Pancreas (tissue), 10 donors: ENCODE measurements at regions not wholly inside any gene's neighbourhood (a gene's known extent, or its start where the extent isn't known, plus 50 kb on each side); places are given as distances from the start of the nearest gene placed in this dataset.
"Not testable (repeated sequence)": the region's sequence is repeated elsewhere in the genome, so short reads cannot be mapped to it uniquely, and the experiment has no call there.

Source experiments
- ATAC-seq, 4 donors: fragments of 200-7000 bp; cut with Tn5 transposase; one replicate each; pipeline versions ENCODE4 v1.8.0 to v1.9.1; 2020; ENCODE audit warnings: mild to moderate bottlenecking in 4 of 4, moderate library complexity in 4 of 4
- DNase-seq, 6 donors: peaks; one replicate each; pipeline ENCODE4 v3.0.0-alpha.2; 2020
- FAIRE-seq: peaks from 2 replicates; lab custom pipeline; 2012; peaks lifted over from hg19 to GRCh38; lab: Jason Lieb, UNC
- H3K27ac ChIP-seq, 4 donors: fragments of 200-600 bp; sonication (generic); 1 replicate in 3 of 4; 2 replicates in 1 of 4; pipeline versions ENCODE4 v1.5.0 to v1.8.0; 2020
- H3K27me3 ChIP-seq, 4 donors: fragments of 200-600 bp; one replicate each; pipeline ENCODE4 v1.8.0; 2021
- H3K36me3 ChIP-seq, 3 donors: fragments of 200-600 bp; sonication (generic) in 1 of 3; one replicate each; pipeline versions ENCODE4 v1.5.0 to v1.8.0; 2020 to 2021
- H3K4me1 ChIP-seq, 3 donors: fragments of 200-600 bp; one replicate each; pipeline ENCODE4 v1.8.0; 2021
- H3K4me3 ChIP-seq, 4 donors: fragments of 200-600 bp; sonication (generic) in 2 of 4; one replicate each; pipeline versions ENCODE4 v1.5.0 to v1.8.0; 2020 to 2021
- H3K9me3 ChIP-seq, 4 donors: fragments of 200-600 bp; one replicate each; pipeline ENCODE4 v1.8.0; 2021
- WGBS, 2 donors: extraction: QIAGEN DNeasy Blood & Tissue Kit; methylation state at CpG; one replicate each; pipeline ENCODE4 v1.1.7; 2013; 5-methylcytosine and 5-hydroxymethylcytosine counted together
- intact Hi-C, 3 donors: fragments of 100-400 bp; cut with DNase I; formaldehyde crosslinking; loops; one replicate each; pipeline versions ENCODE4 v1.11.1 to v1.14.2; 2022
- TF ChIP-seq, protein P1 (sequence below), 4 donors: fragments of 200-600 bp; sonication (generic) in 3 of 4; IDR thresholded peaks; one replicate each; pipeline versions ENCODE4 v1.5.0 to v1.8.0; 2021; ENCODE audit warnings: antibody characterized with exemption in 4 of 4
- donor health status: healthy with polysubstance abuse.
- donor health status: DM: no; HTN: no; CAD: no; lungs with moderate emphysema.
- donor health status: DM: no; HTN: no; CAD: no.
- donor health status: control.
- donor health status: control.
- donor health status: Bipolar disorder and iron deficiency.
- donor health status: DM: yes; HTN: yes; CAD: no.
- donor health status: DM: no; HTN: no; CAD: no.
- donor health status: DM: no; HTN: no; CAD: no.
- donor health status: DM: yes; HTN: yes; CAD: no.

DNA sequence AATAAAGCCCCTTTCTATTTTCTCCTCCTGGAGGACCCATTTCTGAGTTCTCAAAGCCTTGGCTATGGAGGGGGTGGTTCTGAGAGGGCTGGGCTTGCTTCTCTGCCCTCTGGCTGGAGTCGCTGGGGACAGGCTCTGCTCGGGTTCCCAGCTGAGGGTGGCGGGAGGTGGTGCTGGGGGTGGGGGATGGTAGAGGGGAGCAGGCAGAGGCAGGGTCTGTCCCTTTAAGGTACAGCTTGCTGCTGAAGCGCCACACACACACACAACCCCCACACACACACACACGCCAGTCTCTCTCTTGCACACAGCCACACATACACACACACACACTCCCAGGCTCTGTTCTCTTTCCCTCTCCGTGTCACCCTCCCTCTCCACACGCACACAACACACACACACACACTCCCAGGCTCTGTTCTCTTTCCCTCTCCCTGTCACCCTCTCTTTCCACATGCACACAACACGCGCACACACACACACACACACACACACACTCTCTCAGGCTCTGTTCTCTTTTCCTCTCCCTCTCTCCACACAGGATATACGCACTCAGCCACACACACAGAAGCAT is 69.8 kb upstream of the SSBP3 start:
- peak in 3 of 4 donors; percentile 7 to 45 (median 37) for ATAC-seq
- intact Hi-C loops = loop anchor here in 2 of 3 donors (5.0 to 10.0 kb wide), 2 partner anchors 59 to 61 kb away; no protein-coding TSS in a partner anchor
- H3K4me3 ChIP-seq = no peak overlapping the region

DNA sequence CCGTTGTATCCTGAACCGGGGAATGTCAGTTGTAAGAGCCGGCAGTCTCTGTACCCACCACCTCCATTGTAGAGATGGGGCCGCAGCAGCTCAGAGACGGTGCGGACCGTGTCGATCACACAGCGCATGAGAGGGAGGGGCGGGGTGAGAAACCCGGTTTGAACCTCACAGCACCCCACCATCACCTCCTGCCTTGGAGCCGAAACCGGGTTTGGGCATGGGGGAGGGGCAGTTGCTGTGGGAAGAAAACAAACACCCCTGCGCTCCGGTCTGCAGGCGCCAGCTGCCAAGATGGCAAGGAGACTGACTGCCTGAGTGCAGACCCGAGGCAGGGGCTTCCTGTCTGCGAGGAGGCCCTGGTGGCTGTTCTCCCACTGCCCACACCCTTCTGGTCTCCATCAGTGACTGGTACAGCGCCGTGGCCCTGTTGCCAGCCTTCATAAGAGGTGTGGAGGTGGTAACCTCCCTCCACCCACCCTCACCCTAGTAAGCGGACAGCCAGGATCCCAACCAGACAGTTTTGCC is 69.2 kb upstream of the SSBP3 start:
- ATAC-seq (peak in 2 of 4 donors; percentile 14 to 25), FAIRE-seq (no peak), DNase-seq (no peak)
- H3K27me3 ChIP-seq = no peaks in the 10 kb centered on the region
- H3K4me3 ChIP-seq = no peak overlapping the region
- WGBS, 2 donors = 43 to 46% methylated on average over 21 of the region's 21 CpGs
- H3K27ac ChIP-seq = no peak overlapping the region
- H3K9me3 ChIP-seq = no peaks in the 10 kb centered on the region
- intact Hi-C loops = loop anchor here in 2 of 3 donors (5.0 to 10.0 kb wide), 2 partner anchors 58 to 61 kb away; no protein-coding TSS in a partner anchor
- TF ChIP-seq, protein P1, sequence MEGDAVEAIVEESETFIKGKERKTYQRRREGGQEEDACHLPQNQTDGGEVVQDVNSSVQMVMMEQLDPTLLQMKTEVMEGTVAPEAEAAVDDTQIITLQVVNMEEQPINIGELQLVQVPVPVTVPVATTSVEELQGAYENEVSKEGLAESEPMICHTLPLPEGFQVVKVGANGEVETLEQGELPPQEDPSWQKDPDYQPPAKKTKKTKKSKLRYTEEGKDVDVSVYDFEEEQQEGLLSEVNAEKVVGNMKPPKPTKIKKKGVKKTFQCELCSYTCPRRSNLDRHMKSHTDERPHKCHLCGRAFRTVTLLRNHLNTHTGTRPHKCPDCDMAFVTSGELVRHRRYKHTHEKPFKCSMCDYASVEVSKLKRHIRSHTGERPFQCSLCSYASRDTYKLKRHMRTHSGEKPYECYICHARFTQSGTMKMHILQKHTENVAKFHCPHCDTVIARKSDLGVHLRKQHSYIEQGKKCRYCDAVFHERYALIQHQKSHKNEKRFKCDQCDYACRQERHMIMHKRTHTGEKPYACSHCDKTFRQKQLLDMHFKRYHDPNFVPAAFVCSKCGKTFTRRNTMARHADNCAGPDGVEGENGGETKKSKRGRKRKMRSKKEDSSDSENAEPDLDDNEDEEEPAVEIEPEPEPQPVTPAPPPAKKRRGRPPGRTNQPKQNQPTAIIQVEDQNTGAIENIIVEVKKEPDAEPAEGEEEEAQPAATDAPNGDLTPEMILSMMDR (IDR thresholded peaks at IDR 0.05) = no peak
- no peaks in the 10 kb centered on the region for H3K36me3 ChIP-seq
- no peaks in the 10 kb centered on the region for H3K4me1 ChIP-seq

More for the DNA sequence above, 69.8 kb upstream of the SSBP3 start:
- no peaks in the 10 kb centered on the region for H3K27me3 ChIP-seq
- TF ChIP-seq, protein P1 (IDR thresholded peaks at IDR 0.05) = no peak
- H3K4me1 ChIP-seq = no peaks in the 10 kb centered on the region
- 67 to 79% methylated on average over 9 to 10 of the region's 10 CpGs for WGBS, 2 donors
- no peaks in the 10 kb centered on the region for H3K36me3 ChIP-seq
- DNase-seq (no peak), FAIRE-seq (no peak)
- no peak overlapping the region for H3K27ac ChIP-seq
- H3K9me3 ChIP-seq = no peaks in the 10 kb centered on the region

DNA sequence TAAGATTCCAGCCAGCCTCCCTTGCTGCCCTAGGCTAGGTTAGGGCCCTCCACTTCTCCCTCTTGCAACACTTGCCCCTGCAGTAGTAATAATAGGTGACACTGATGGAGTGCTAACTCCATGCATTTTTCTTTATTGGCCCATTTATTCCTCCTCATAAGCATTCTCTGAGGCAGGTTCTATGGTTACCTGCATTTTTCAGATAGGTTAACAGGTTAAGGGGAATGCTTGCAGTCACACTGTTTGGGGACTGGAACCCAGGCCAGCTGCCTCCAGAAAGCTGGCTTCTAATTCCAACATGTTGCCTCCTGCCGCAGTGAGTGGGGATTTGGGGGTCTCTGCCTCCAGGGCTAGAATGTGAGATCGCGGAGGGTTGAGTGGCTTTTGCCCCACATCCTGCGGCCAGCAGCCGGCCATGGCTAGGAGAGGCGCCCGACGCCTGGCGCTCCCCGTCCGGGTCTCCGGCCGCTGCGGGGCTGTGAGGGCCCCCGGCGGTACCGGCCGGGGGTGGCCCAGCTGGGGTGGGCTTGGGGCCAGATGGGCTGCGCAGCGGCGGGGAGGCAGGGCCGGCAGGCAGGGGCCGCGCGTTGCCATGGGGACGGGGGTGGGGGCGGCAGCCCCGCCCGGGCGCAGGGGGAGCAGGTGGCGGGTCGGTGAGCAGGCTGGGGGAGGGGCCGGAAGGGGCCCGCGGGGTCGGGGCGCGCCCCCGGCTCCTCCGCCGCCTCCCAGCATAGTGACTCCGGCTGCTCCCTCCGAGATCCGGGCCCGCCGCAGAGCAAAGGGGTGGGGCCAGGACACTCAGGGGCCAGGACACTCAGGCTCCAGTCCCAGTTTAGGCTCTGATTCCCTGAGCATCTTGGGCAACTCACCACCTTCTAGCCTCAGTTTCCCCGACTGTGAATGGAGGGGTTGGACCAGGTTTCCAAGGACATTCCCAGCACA is 68.4 kb upstream of the SSBP3 start:
- H3K9me3 ChIP-seq = no peaks in the 10 kb centered on the region
- H3K4me3 ChIP-seq = peak overlapping the region in 2 of 4 donors; percentile 11 to 27
- DNase-seq (no peak), ATAC-seq (peak in 3 of 4 donors; percentile 57 to 71 (median 58)), FAIRE-seq (no peak)
- intact Hi-C loops = loop anchor here in 2 of 3 donors (5.0 to 10.0 kb wide), 2 partner anchors 57 to 60 kb away; no protein-coding TSS in a partner anchor
- TF ChIP-seq, protein P1 (IDR thresholded peaks at IDR 0.05) = no peak
- no peaks in the 10 kb centered on the region for H3K4me1 ChIP-seq
- no peaks in the 10 kb centered on the region for H3K27me3 ChIP-seq
- WGBS, 2 donors = 15 to 16% methylated on average over 22 to 47 of the region's 47 CpGs
- H3K27ac ChIP-seq = no peak overlapping the region
- no peaks in the 10 kb centered on the region for H3K36me3 ChIP-seq

DNA sequence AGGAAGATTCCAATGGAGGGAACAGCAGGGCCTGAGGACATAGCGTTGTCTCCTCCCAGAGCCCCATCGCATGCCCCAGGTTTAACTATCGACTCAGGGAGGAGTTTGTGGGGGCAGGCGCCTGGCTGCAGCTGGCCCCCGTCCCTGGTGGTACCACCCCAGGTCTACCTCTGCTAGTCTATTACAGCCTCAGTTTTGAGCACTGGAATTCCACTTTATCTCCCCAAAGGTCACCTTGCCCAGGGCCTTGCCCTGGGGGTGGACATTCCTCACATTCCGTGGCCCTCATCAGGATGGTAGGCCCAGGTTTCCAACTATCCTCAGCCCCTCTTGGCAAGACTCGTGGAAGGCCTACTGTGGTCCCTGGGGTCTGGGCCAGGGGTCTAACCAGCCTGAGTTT is 65.4 kb upstream of the SSBP3 start:
- Histone ChIP-seq H3K4me3 (no peak overlapping the region), H3K9me3 (no peaks in the 10 kb centered on the region), H3K4me1 (no peaks in the 10 kb centered on the region), H3K36me3 (no peaks in the 10 kb centered on the region), H3K27me3 (no peaks in the 10 kb centered on the region), H3K27ac (no peak overlapping the region)
- DNase-seq (no peak), FAIRE-seq (no peak), ATAC-seq (peak in 1 of 4 donors; percentile 36)
- intact Hi-C loops = loop anchor here in 1 of 3 donors (10.0 kb wide), 1 partner anchor 57 kb away; no protein-coding TSS in a partner anchor
- TF ChIP-seq, protein P1 (IDR thresholded peaks at IDR 0.05) = no peak
- WGBS, 2 donors = 54 to 76% methylated on average over 7 of the region's 7 CpGs

DNA sequence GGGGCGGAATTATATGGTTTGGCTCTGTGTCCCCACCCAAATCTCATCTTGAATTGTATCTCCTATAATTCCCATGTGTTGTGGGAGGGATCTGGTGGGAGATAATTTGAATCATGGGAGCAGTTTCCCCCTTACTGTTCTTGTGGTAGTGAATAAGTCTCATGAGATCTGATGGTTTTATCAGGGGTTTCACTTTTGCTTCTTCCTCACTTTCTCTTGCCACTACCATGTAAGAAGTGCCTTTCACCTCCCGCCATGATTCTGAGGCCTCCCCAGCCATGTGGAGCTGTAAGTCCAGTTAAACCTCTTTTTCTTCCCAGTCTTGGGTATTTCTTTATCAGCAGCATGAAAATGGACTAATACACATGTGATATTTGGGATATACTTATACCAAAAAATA is 63.2 kb upstream of the SSBP3 start:
- FAIRE-seq, H3K27me3 ChIP-seq, H3K36me3 ChIP-seq, H3K4me3 ChIP-seq, intact Hi-C loops, H3K4me1 ChIP-seq, H3K9me3 ChIP-seq, H3K27ac ChIP-seq, ATAC-seq: not testable (repeated sequence)
- peak in 1 of 6 donors; percentile 3 for DNase-seq
- 83 to 91% methylated on average over 2 of the region's 2 CpGs for WGBS, 2 donors

DNA sequence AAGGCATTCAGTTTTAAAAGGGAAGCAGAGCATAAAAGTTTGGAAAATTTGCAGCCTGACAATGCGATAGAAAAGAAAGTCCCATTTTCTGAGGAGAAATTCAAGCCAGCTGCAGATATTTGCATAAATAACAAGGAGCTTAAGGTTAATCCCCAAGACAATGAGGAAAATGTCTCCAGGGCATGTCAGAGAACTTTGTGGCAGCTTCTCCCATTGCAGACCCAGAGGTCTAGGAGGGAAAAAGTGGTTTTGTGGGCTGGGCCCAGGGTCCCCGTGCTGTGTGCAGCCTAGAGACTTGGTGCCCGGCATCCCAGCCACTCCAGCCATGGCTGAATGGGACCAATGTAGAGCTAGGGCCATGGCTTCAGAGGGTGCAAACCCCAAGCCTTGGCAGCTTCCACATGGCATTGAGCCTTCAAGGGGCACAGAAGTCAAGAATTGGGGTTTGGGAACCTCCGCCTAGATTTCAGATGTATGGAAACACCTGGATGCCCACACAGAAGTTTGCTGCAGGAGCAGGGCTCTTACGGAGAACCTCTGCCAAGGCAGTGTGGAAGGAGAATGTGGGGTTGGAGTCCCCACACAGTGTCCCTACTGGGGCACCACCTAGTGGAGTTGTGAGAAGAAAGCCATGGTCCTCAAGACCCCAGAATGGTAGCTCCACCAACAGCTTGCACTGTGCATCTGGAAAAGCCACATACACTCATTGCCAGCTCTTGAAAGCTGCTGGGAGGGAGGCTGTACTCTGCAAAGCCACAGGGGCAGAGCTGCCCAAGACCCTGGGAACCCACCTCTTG is 62.3 kb upstream of the SSBP3 start:
- WGBS, 2 donors = 89 to 97% methylated on average over 5 of the region's 5 CpGs
- H3K27me3 ChIP-seq, H3K36me3 ChIP-seq, H3K4me1 ChIP-seq, FAIRE-seq, intact Hi-C loops, H3K4me3 ChIP-seq, ATAC-seq, H3K9me3 ChIP-seq, H3K27ac ChIP-seq: not testable (repeated sequence)
- DNase-seq = peak in 1 of 6 donors; percentile 19
